ENCODE measurements at regions not wholly inside any gene's neighbourhood (a gene's known extent, or its start where the extent isn't known, plus 50 kb on each side); places are given as distances from the start of the nearest gene placed in this dataset.

- WGBS (ENCODE audit: insufficient coverage): 83% methylated on average over 7 of the region's 7 CpGs
- ATAC-seq: no peak
Measured at GRCh38 chr11:70616317-70616716, 218.0 kb downstream of the CTTN start.

GRCh38 chr11:70616938-70617654, 218.8 kb downstream of the CTTN start:
- H3K27ac Mint-ChIP-seq: no peak overlapping the region
- TF ChIP-seq, protein P1, sequence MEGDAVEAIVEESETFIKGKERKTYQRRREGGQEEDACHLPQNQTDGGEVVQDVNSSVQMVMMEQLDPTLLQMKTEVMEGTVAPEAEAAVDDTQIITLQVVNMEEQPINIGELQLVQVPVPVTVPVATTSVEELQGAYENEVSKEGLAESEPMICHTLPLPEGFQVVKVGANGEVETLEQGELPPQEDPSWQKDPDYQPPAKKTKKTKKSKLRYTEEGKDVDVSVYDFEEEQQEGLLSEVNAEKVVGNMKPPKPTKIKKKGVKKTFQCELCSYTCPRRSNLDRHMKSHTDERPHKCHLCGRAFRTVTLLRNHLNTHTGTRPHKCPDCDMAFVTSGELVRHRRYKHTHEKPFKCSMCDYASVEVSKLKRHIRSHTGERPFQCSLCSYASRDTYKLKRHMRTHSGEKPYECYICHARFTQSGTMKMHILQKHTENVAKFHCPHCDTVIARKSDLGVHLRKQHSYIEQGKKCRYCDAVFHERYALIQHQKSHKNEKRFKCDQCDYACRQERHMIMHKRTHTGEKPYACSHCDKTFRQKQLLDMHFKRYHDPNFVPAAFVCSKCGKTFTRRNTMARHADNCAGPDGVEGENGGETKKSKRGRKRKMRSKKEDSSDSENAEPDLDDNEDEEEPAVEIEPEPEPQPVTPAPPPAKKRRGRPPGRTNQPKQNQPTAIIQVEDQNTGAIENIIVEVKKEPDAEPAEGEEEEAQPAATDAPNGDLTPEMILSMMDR (IDR thresholded peaks at IDR 0.05): no peak
- no peaks in the 10 kb centered on the region for H3K9me3 Mint-ChIP-seq
- H3K36me3 ChIP-seq (ENCODE audit: control insufficient read depth, insufficient read depth, low read length): no peaks in the 10 kb centered on the region
- H3K4me1 Mint-ChIP-seq: no peaks in the 10 kb centered on the region
- no peaks in the 10 kb centered on the region for H3K4me1 ChIP-seq (ENCODE audit: control insufficient read depth, insufficient read depth, low read length)
- ATAC-seq (no peak), DNase-seq (no peak)
- H3K4me3 ChIP-seq (ENCODE audit: low read length): no peak overlapping the region
- no peaks in the 10 kb centered on the region for H3K36me3 Mint-ChIP-seq
- H3K27me3 Mint-ChIP-seq (ENCODE audit: low read depth in 2 of 2): peaks cover 0 to 2% of the 10 kb centered on the region in 2 donors
- intact Hi-C loops (cut with micrococcal nuclease): no loop called here
- WGBS (ENCODE audit: insufficient coverage): 73% methylated on average over 12 of the region's 12 CpGs
- H3K4me3 Mint-ChIP-seq: no peak overlapping the region
- no peaks in the 10 kb centered on the region for H3K27me3 ChIP-seq (ENCODE audit: control insufficient read depth, insufficient read depth, low read length)
- peaks cover 10% of the 10 kb centered on the region for H3K9me3 ChIP-seq (ENCODE audit: control insufficient read depth, insufficient read depth, low read length)
- H3K27ac ChIP-seq (ENCODE audit: low read length): no peak overlapping the region

More at GRCh38 chr11:70616317-70616716, 218.0 kb downstream of the CTTN start:
- peaks cover 0 to 2% of the 10 kb centered on the region in 2 donors for H3K27me3 Mint-ChIP-seq (ENCODE audit: low read depth in 2 of 2)
- no peaks in the 10 kb centered on the region for H3K4me1 Mint-ChIP-seq
- Histone ChIP-seq H3K4me1 (ENCODE audit: control insufficient read depth, insufficient read depth, low read length) (no peaks in the 10 kb centered on the region), H3K4me3 (ENCODE audit: low read length) (no peak overlapping the region), H3K27ac (ENCODE audit: low read length) (no peak overlapping the region), H3K36me3 (ENCODE audit: control insufficient read depth, insufficient read depth, low read length) (no peaks in the 10 kb centered on the region), H3K9me3 (ENCODE audit: control insufficient read depth, insufficient read depth, low read length) (peaks cover 10% of the 10 kb centered on the region), H3K27me3 (ENCODE audit: control insufficient read depth, insufficient read depth, low read length) (no peaks in the 10 kb centered on the region)
- H3K9me3 Mint-ChIP-seq: no peaks in the 10 kb centered on the region
- no peak for DNase-seq
- no peak overlapping the region for H3K27ac Mint-ChIP-seq
- TF ChIP-seq, protein P1 (IDR thresholded peaks at IDR 0.05): no peak
- intact Hi-C loops (cut with micrococcal nuclease): no loop called here
- H3K4me3 Mint-ChIP-seq: no peak overlapping the region
- H3K36me3 Mint-ChIP-seq: no peaks in the 10 kb centered on the region

- H3K4me3 ChIP-seq (ENCODE audit: low read length): no peak overlapping the region
- H3K9me3 Mint-ChIP-seq: no peaks in the 10 kb centered on the region
- DNase-seq (no peak), ATAC-seq (no peak)
- no peaks in the 10 kb centered on the region for H3K27me3 ChIP-seq (ENCODE audit: control insufficient read depth, insufficient read depth, low read length)
- H3K4me1 Mint-ChIP-seq: no peaks in the 10 kb centered on the region
- no peak overlapping the region for H3K4me3 Mint-ChIP-seq
- no peak overlapping the region for H3K27ac Mint-ChIP-seq
- H3K27me3 Mint-ChIP-seq (ENCODE audit: low read depth in 2 of 2): peaks cover 0 to 2% of the 10 kb centered on the region in 2 donors
- intact Hi-C loops (cut with micrococcal nuclease): no loop called here
- TF ChIP-seq, protein P1 (IDR thresholded peaks at IDR 0.05): no peak
- peaks cover 10% of the 10 kb centered on the region for H3K9me3 ChIP-seq (ENCODE audit: control insufficient read depth, insufficient read depth, low read length)
- H3K36me3 ChIP-seq (ENCODE audit: control insufficient read depth, insufficient read depth, low read length): no peaks in the 10 kb centered on the region
- no peak overlapping the region for H3K27ac ChIP-seq (ENCODE audit: low read length)
- WGBS (ENCODE audit: insufficient coverage): 91% methylated on average over 22 of the region's 22 CpGs
- no peaks in the 10 kb centered on the region for H3K36me3 Mint-ChIP-seq
- no peaks in the 10 kb centered on the region for H3K4me1 ChIP-seq (ENCODE audit: control insufficient read depth, insufficient read depth, low read length)
Measured at GRCh38 chr11:70618431-70619101, 220.2 kb downstream of the CTTN start.
